ENCODE measurements at regions not wholly inside any gene's neighbourhood (a gene's known extent, or its start where the extent isn't known, plus 50 kb on each side); places are given as distances from the start of the nearest gene placed in this dataset.

GRCh38 chr12:13740149-13740545, 241.3 kb downstream of the GRIN2B start:
- intact Hi-C loops (cut with micrococcal nuclease; ENCODE audit: unreplicated experiment) (no loop called here), in situ Hi-C loops (cut with HindIII; ENCODE audit: extremely low pct_ligation_motif_present, low pct_unique_long_range_greater_than_20kb) (loop anchor here (5.0 to 25.0 kb wide), 2 partner anchors 197 to 427 kb away; no protein-coding TSS in a partner anchor)
- TF ChIP-seq ZNF629 (CRISPR knock-in tag; conservative IDR thresholded peaks at IDR 0.05) (no peak), IKZF1 (IDR thresholded peaks at IDR 0.05) (no peak), ZNF121 (CRISPR knock-in tag; IDR thresholded peaks at IDR 0.05) (no peak), MXI1 (IDR thresholded peaks at IDR 0.05; ENCODE audit: borderline replicate concordance, low read depth, low read length) (no peak), ZC3H4 (CRISPR knock-in tag; IDR thresholded peaks at IDR 0.05; ENCODE audit: borderline replicate concordance) (no peak), SIN3A (IDR thresholded peaks at IDR 0.05; ENCODE audit: borderline replicate concordance, low read depth, low read length) (no peak), ZNF530 (CRISPR knock-in tag; IDR thresholded peaks at IDR 0.05; ENCODE audit: low read depth) (no peak), ZSCAN12 (CRISPR knock-in tag; IDR thresholded peaks at IDR 0.05) (no peak), ZNF276 (CRISPR knock-in tag; IDR thresholded peaks at IDR 0.05; ENCODE audit: low read depth) (no peak), TRIM24 (CRISPR knock-in tag; IDR thresholded peaks at IDR 0.05) (no peak)
- H3K4me1 ChIP-seq (ENCODE audit: insufficient read depth, low read length), result no peaks in the 10 kb centered on the region
- no peak overlapping the region for H3K27ac ChIP-seq (ENCODE audit: extremely low read length, insufficient read depth, low read length)
- H3K4me3 ChIP-seq (replicated peaks in 1 of 3; ENCODE audit: insufficient read depth in 1 of 3, low read depth in 2 of 3, low read length in 3 of 3), result no peak overlapping the region
- no peak overlapping the region for H2AFZ ChIP-seq (ENCODE audit: low read length)
- no peaks in the 10 kb centered on the region for H3K79me2 ChIP-seq (ENCODE audit: insufficient read depth, low read length)
- ChIA-PET CTCF (ENCODE audit: low intra/inter-chr PET ratio, low total read pairs) (no interaction called here), POLR2A (no interaction called here)
- no peaks in the 10 kb centered on the region for H3K36me3 ChIP-seq (replicated peaks in 1 of 2; ENCODE audit: control insufficient read depth in 1 of 2, insufficient read depth in 2 of 2, low read length in 2 of 2)
- no peaks in the 10 kb centered on the region for H4K20me1 ChIP-seq (ENCODE audit: insufficient read depth, low read length)
- ATAC-seq, result no peak
- DNase-seq (ENCODE audit: low spot score), result no peak
- no peak overlapping the region for H3K4me2 ChIP-seq (ENCODE audit: low read depth, low read length)
- no peaks in the 10 kb centered on the region; a peak in 2 of 5 replicates for H3K27me3 ChIP-seq (ENCODE audit: control insufficient read depth in 1 of 2, insufficient read depth in 2 of 2, low read length in 2 of 2)
- FAIRE-seq, result no peak
- 23% methylated on average over 6 of the region's 6 CpGs for WGBS (ENCODE audit: low lambda C conversion rate)
- BruUV-seq (replicated peaks), result no TSS peak
- H3K9me3 ChIP-seq (ENCODE audit: low read length), result no peaks in the 10 kb centered on the region
- H3K9ac ChIP-seq (ENCODE audit: insufficient read depth, low read depth, low read length), result no peak overlapping the region

Measured in HepG2 (cell line).